Keratinocyte (primary cell): ENCODE measurements at regions not wholly inside any gene's neighbourhood (a gene's known extent, or its start where the extent isn't known, plus 50 kb on each side); places are given as distances from the start of the nearest gene placed in this dataset.

Source experiments
- DNase-seq: peaks from one replicate; pipeline ENCODE4 v3.0.0-alpha.2; 2011; ENCODE audit warnings: low read depth, missing footprints, low spot score
- FAIRE-seq: peaks from 2 replicates; lab custom pipeline; 2011; peaks lifted over from hg19 to GRCh38; lab: Jason Lieb, UNC
- H2AFZ ChIP-seq: 2 replicates; pipeline ENCODE4 v1.6.0; 2012; ENCODE audit warnings: low read length, control low read depth, inconsistent platforms; ENCODE audit not compliant: control insufficient read depth
- H3K27ac ChIP-seq: 2 replicates; pipeline ENCODE4 v1.5.1; 2011; ENCODE audit warnings: low read length; ENCODE audit not compliant: control insufficient read depth, insufficient read depth
- H3K27me3 ChIP-seq: 3 replicates; pipeline ENCODE4 v1.6.0; 2011; ENCODE audit warnings: low read length; ENCODE audit not compliant: control insufficient read depth, insufficient read depth; ENCODE audit errors: extremely low read depth
- H3K36me3 ChIP-seq, 2 experiments: 2 replicates in 1 of 2; 3 replicates in 1 of 2; pipeline ENCODE4 v1.5.1; 2011; ENCODE audit warnings: low read length in 2 of 2, mild to moderate bottlenecking in 1 of 2; ENCODE audit not compliant: control insufficient read depth in 2 of 2, insufficient read depth in 2 of 2; ENCODE audit errors: extremely low read depth in 1 of 2
- H3K4me1 ChIP-seq: 3 replicates; pipeline ENCODE4 v1.5.1; 2011; ENCODE audit warnings: low read length; ENCODE audit not compliant: control insufficient read depth, insufficient read depth; ENCODE audit errors: extremely low read depth
- H3K4me2 ChIP-seq: 3 replicates; pipeline ENCODE4 v1.6.0; 2011; ENCODE audit warnings: low read depth, low read length; ENCODE audit not compliant: control insufficient read depth, insufficient read depth; ENCODE audit errors: extremely low read depth
- H3K4me3 ChIP-seq, 3 experiments: fragments of 200-600 bp in 1 of 3; sonication (generic) in 1 of 3; 2 replicates in 2 of 3; 3 replicates in 1 of 3; pipeline ENCODE4 v1.5.1; 2011 to 2016; ENCODE audit warnings: low read length in 3 of 3, mild to moderate bottlenecking in 3 of 3, control low read depth in 2 of 3, inconsistent platforms in 1 of 3, low read depth in 1 of 3, mixed read lengths in 1 of 3, mixed run types in 1 of 3, moderate library complexity in 1 of 3; ENCODE audit not compliant: control insufficient read depth in 2 of 3, insufficient read depth in 2 of 3; ENCODE audit errors: extremely low read depth in 1 of 3
- H3K79me2 ChIP-seq: 2 replicates; pipeline ENCODE4 v1.6.0; 2012; ENCODE audit warnings: low read length; ENCODE audit not compliant: control insufficient read depth, insufficient read depth
- H3K9ac ChIP-seq: 3 replicates; pipeline ENCODE4 v1.6.0; 2011; ENCODE audit warnings: low read length; ENCODE audit not compliant: control insufficient read depth, insufficient read depth; ENCODE audit errors: extremely low read depth
- H3K9me1 ChIP-seq: 3 replicates; pipeline ENCODE4 v1.6.0; 2011; ENCODE audit warnings: low read length; ENCODE audit not compliant: control insufficient read depth, insufficient read depth; ENCODE audit errors: extremely low read depth
- H3K9me3 ChIP-seq: 2 replicates; pipeline ENCODE4 v1.5.1; 2012; ENCODE audit warnings: low read depth, low read length; ENCODE audit not compliant: control insufficient read depth
- H4K20me1 ChIP-seq: 3 replicates; pipeline ENCODE4 v1.6.0; 2011; ENCODE audit warnings: low read length; ENCODE audit not compliant: control insufficient read depth, insufficient read depth; ENCODE audit errors: extremely low read depth
- CTCF ChIP-seq, 3 experiments: IDR thresholded peaks in 1 of 3; conservative IDR thresholded peaks in 1 of 3; optimal IDR thresholded peaks in 1 of 3; 2 replicates in 2 of 3; 3 replicates in 1 of 3; pipeline versions ENCODE3 to v1.5.1; 2011; ENCODE audit warnings: low read length in 3 of 3, mild to moderate bottlenecking in 3 of 3, moderate library complexity in 2 of 3, control low read depth in 1 of 3, inconsistent platforms in 1 of 3; ENCODE audit not compliant: insufficient read depth in 2 of 3; ENCODE audit errors: extremely low read depth in 1 of 3
- EZH2 ChIP-seq: IDR thresholded peaks from one replicate; pipeline ENCODE4 v1.6.1; 2012; ENCODE audit warnings: inconsistent platforms, mild to moderate bottlenecking, low read length, moderate library complexity
- dilution Hi-C: fragments of 300-500 bp; cut with MboI; formaldehyde crosslinking; loops from one replicate; pipeline ENCODE4 v1.7.0; 2020; ENCODE audit warnings: low sequenced_read_pairs; ENCODE audit not compliant: extremely low pct_ligation_motif_present

GRCh38 chr1:37162059-37162458 lies 127.7 kb upstream of the GRIK3 start:
- no peak overlapping the region for H3K9ac ChIP-seq
- H4K20me1 ChIP-seq, result no peaks in the 10 kb centered on the region
- no peak for TF ChIP-seq CTCF (optimal IDR thresholded peaks at IDR 0.05 in 1 of 3, IDR thresholded peaks at IDR 0.05 in 1 of 3, conservative IDR thresholded peaks at IDR 0.05 in 1 of 3; ENCODE audit: extremely low read depth in 1 of 3, insufficient read depth in 2 of 3, low read length in 3 of 3)
- TF ChIP-seq EZH2, result no peak
- no peak for FAIRE-seq
- H2AFZ ChIP-seq, result no peak overlapping the region
- H3K4me2 ChIP-seq, result no peak overlapping the region
- H3K27me3 ChIP-seq, result no peaks in the 10 kb centered on the region
- H3K79me2 ChIP-seq, result no peaks in the 10 kb centered on the region
- H3K4me3 ChIP-seq, result no peak overlapping the region
- DNase-seq, result no peak
- dilution Hi-C loops, result no loop called here
- no peaks in the 10 kb centered on the region for H3K9me3 ChIP-seq
- H3K4me1 ChIP-seq, result no peaks in the 10 kb centered on the region
- no peak overlapping the region for H3K27ac ChIP-seq
- no peaks in the 10 kb centered on the region for H3K9me1 ChIP-seq
- H3K36me3 ChIP-seq, result no peaks in the 10 kb centered on the region

- DNase-seq, result no peak
- no peak overlapping the region for H3K4me2 ChIP-seq
- no peak overlapping the region for H3K4me3 ChIP-seq
- H3K9me3 ChIP-seq, result no peaks in the 10 kb centered on the region
- no peak for FAIRE-seq
- TF ChIP-seq EZH2 (no peak), CTCF (optimal IDR thresholded peaks at IDR 0.05 in 1 of 3, IDR thresholded peaks at IDR 0.05 in 1 of 3, conservative IDR thresholded peaks at IDR 0.05 in 1 of 3; ENCODE audit: extremely low read depth in 1 of 3, insufficient read depth in 2 of 3, low read length in 3 of 3) (no peak)
- no peaks in the 10 kb centered on the region for H3K36me3 ChIP-seq
- H4K20me1 ChIP-seq, result no peaks in the 10 kb centered on the region
- no peaks in the 10 kb centered on the region for H3K4me1 ChIP-seq
- H3K9ac ChIP-seq, result no peak overlapping the region
- no peaks in the 10 kb centered on the region for H3K27me3 ChIP-seq
- no peak overlapping the region for H3K27ac ChIP-seq
- no peaks in the 10 kb centered on the region for H3K79me2 ChIP-seq
- H2AFZ ChIP-seq, result no peak overlapping the region
- H3K9me1 ChIP-seq, result no peaks in the 10 kb centered on the region
- dilution Hi-C loops, result no loop called here
These were observed 131.7 kb upstream of the GRIK3 start for GRCh38 chr1:37166005-37166404.
